Body of pancreas (tissue), 4 donors: ENCODE measurements at regions not wholly inside any gene's neighbourhood (a gene's known extent, or its start where the extent isn't known, plus 50 kb on each side); places are given as distances from the start of the nearest gene placed in this dataset.

Source experiments
- ATAC-seq: fragments of 150-250 bp; one replicate; pipeline ENCODE4 v1.9.1; 2016
- DNase-seq, 4 donors: peaks; one replicate each; pipeline ENCODE4 v3.0.0-alpha.2; 2019
- H3K27ac ChIP-seq, 4 donors: fragments of 200-600 bp; sonication (generic); 1 replicate in 3 of 4; 2 replicates in 1 of 4; pipeline versions ENCODE4 v1.5.1 to v1.6.1; 2016 to 2019; ENCODE audit warnings: mild to moderate bottlenecking in 1 of 4, mixed read lengths in 1 of 4, moderate library complexity in 1 of 4
- H3K27me3 ChIP-seq, 2 donors: fragments of 200-600 bp; sonication (generic); one replicate each; pipeline ENCODE4 v1.6.0; 2016; ENCODE audit warnings: mild to moderate bottlenecking in 1 of 2
- H3K36me3 ChIP-seq, 2 donors: fragments of 200-600 bp; sonication (generic); replicated peaks in 1 of 2; 2 replicates each; pipeline ENCODE4 v1.5.1; 2016; ENCODE audit warnings: low read depth in 2 of 2; ENCODE audit not compliant: insufficient read depth in 1 of 2
- H3K4me1 ChIP-seq: fragments of 200-600 bp; sonication (generic); one replicate; pipeline ENCODE4 v1.6.0; 2016
- H3K4me3 ChIP-seq, 2 donors: fragments of 200-600 bp; sonication (generic); 1 replicate in 1 of 2; 2 replicates in 1 of 2; pipeline ENCODE4 v1.5.1; 2016 to 2019
- H3K9me3 ChIP-seq, 3 donors: fragments of 200-600 bp; sonication (generic); 1 replicate in 2 of 3; 2 replicates in 1 of 3; pipeline ENCODE4 v1.5.1; 2016
- POLR2A ChIP-seq, 3 donors: fragments of 450-650 bp; IDR thresholded peaks; one replicate each; pipeline ENCODE4 v1.6.1; 2016; ENCODE audit warnings: antibody characterized with exemption in 3 of 3, mild to moderate bottlenecking in 2 of 3
- WGBS, 2 donors: methylation state at CpG; one replicate each; pipeline ENCODE4 v1.1.5; 2017; 5-methylcytosine and 5-hydroxymethylcytosine counted together
- intact Hi-C: fragments of 100-400 bp; cut with DNase I; formaldehyde crosslinking; loops from one replicate; pipeline ENCODE4 v1.15.1; 2023
- TF ChIP-seq, protein P1 (sequence below), 7 experiments: fragments of 450-650 bp in 4 of 7; fragments of 200-600 bp in 3 of 7; sonication (generic) in 3 of 7; IDR thresholded peaks; one replicate each; pipeline ENCODE4 v1.5.1; 2016 to 2019; ENCODE audit warnings: antibody characterized with exemption in 7 of 7

DNA sequence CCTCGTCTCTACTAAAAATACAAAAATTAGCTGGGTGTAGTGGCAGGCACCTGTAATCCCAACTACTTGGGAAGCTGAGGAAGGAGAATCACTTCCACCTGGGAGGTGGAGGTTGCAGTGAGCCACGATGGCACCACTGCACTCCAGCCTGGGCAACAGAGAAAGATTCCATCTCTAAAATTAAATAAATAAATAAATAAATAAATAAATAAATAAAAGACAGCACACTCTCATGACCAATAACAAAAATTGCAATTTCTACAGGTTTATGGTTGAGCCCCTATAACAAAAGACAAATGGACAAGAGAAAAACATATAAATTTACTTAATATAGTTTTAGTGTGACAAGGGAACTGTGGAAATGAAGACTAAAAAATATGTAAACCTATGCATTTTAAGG lies 384.1 kb downstream of the CDH19 start:
- no peaks in the 10 kb centered on the region for H3K4me1 ChIP-seq
- DNase-seq (no peak), ATAC-seq (no peak)
- H3K27ac ChIP-seq, result no peak overlapping the region
- no peaks in the 10 kb centered on the region for H3K36me3 ChIP-seq
- H3K27me3 ChIP-seq, result no peaks in the 10 kb centered on the region
- H3K9me3 ChIP-seq, result no peaks in the 10 kb centered on the region
- no peak for TF ChIP-seq POLR2A (IDR thresholded peaks at IDR 0.05)
- TF ChIP-seq, protein P1, sequence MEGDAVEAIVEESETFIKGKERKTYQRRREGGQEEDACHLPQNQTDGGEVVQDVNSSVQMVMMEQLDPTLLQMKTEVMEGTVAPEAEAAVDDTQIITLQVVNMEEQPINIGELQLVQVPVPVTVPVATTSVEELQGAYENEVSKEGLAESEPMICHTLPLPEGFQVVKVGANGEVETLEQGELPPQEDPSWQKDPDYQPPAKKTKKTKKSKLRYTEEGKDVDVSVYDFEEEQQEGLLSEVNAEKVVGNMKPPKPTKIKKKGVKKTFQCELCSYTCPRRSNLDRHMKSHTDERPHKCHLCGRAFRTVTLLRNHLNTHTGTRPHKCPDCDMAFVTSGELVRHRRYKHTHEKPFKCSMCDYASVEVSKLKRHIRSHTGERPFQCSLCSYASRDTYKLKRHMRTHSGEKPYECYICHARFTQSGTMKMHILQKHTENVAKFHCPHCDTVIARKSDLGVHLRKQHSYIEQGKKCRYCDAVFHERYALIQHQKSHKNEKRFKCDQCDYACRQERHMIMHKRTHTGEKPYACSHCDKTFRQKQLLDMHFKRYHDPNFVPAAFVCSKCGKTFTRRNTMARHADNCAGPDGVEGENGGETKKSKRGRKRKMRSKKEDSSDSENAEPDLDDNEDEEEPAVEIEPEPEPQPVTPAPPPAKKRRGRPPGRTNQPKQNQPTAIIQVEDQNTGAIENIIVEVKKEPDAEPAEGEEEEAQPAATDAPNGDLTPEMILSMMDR (IDR thresholded peaks at IDR 0.05), result no peak
- intact Hi-C loops, result no loop called here
- no peak overlapping the region for H3K4me3 ChIP-seq
- WGBS, 2 donors, result 63 to 73% methylated on average over 2 of the region's 2 CpGs

- no peak for DNase-seq
- intact Hi-C loops, result no loop called here
These were observed 392.1 kb downstream of the CDH19 start for GRCh38 chr18:66211749-66212148.

GRCh38 chr18:66210875-66211274 lies 393.0 kb downstream of the CDH19 start:
- TF ChIP-seq POLR2A (IDR thresholded peaks at IDR 0.05), result no peak
- TF ChIP-seq, protein P1 (IDR thresholded peaks at IDR 0.05), result no peak
- H3K36me3 ChIP-seq, result no peaks in the 10 kb centered on the region
- H3K4me3 ChIP-seq, result no peak overlapping the region
- DNase-seq (no peak), ATAC-seq (no peak)
- no peaks in the 10 kb centered on the region for H3K4me1 ChIP-seq
- no peaks in the 10 kb centered on the region for H3K9me3 ChIP-seq
- intact Hi-C loops, result no loop called here
- 88 to 89% methylated on average over 3 of the region's 3 CpGs for WGBS, 2 donors
- no peak overlapping the region for H3K27ac ChIP-seq
- H3K27me3 ChIP-seq, result no peaks in the 10 kb centered on the region

More at GRCh38 chr18:66211749-66212148, 392.1 kb downstream of the CDH19 start:
- H3K27me3 ChIP-seq, result no peaks in the 10 kb centered on the region
- H3K36me3 ChIP-seq, result no peaks in the 10 kb centered on the region
- no peaks in the 10 kb centered on the region for H3K4me1 ChIP-seq
- H3K9me3 ChIP-seq, result no peaks in the 10 kb centered on the region
- H3K27ac ChIP-seq, result no peak overlapping the region
- ATAC-seq, result no peak
- 38 to 44% methylated on average over 1 of the region's 1 CpG for WGBS, 2 donors
- no peak for TF ChIP-seq POLR2A (IDR thresholded peaks at IDR 0.05)
- TF ChIP-seq, protein P1 (IDR thresholded peaks at IDR 0.05), result no peak
- no peak overlapping the region for H3K4me3 ChIP-seq

DNA sequence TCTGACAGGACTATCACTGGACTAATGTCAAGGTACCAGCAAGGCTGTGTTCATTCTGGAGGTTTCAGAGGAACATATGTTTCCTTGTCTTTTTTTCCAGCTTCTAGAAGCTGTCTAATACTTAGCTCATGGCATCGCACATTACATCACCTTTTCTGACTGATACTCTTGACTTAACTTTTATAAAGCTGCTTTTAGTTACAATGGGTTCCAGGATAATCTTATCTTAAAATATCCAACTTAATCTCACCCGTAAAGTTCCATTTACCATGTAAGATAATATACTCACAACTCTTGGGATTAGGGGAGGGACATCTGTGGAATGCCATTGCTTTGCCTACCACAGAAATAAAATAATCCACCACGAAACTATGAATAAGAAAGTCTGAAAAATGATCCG lies 394.2 kb downstream of the CDH19 start:
- no peaks in the 10 kb centered on the region for H3K27me3 ChIP-seq
- H3K9me3 ChIP-seq, result no peaks in the 10 kb centered on the region
- WGBS, 2 donors, result 56 to 66% methylated on average over 4 of the region's 4 CpGs

GRCh38 chr18:66196805-66197204 lies 407.1 kb downstream of the CDH19 start:
- Histone ChIP-seq H3K9me3 (no peaks in the 10 kb centered on the region), H3K36me3 (no peaks in the 10 kb centered on the region), H3K27ac (no peak overlapping the region), H3K4me3 (no peak overlapping the region), H3K4me1 (no peaks in the 10 kb centered on the region), H3K27me3 (no peaks in the 10 kb centered on the region)
- whole genome bisulfite sequencing, 2 donors, result 0 to 4% methylated on average over 1 of the region's 1 CpG
- DNase-seq (no peak), ATAC-seq (no peak)
- intact Hi-C loops, result no loop called here
- TF ChIP-seq POLR2A (IDR thresholded peaks at IDR 0.05), result no peak
- TF ChIP-seq, protein P1 (IDR thresholded peaks at IDR 0.05), result no peak

More for the DNA sequence above, 394.2 kb downstream of the CDH19 start:
- H3K4me1 ChIP-seq, result no peaks in the 10 kb centered on the region
- no peak overlapping the region for H3K27ac ChIP-seq
- no peak for TF ChIP-seq POLR2A (IDR thresholded peaks at IDR 0.05)
- TF ChIP-seq, protein P1 (IDR thresholded peaks at IDR 0.05), result no peak
- no peaks in the 10 kb centered on the region for H3K36me3 ChIP-seq
- intact Hi-C loops, result no loop called here
- no peak overlapping the region for H3K4me3 ChIP-seq
- no peak for DNase-seq
- ATAC-seq, result no peak
